ENCODE measurements at regions not wholly inside any gene's neighbourhood (a gene's known extent, or its start where the extent isn't known, plus 50 kb on each side); places are given as distances from the start of the nearest gene placed in this dataset.
A peak's percentile ranks its signal among the peaks of the same experiment; 100 is the strongest.

DNA sequence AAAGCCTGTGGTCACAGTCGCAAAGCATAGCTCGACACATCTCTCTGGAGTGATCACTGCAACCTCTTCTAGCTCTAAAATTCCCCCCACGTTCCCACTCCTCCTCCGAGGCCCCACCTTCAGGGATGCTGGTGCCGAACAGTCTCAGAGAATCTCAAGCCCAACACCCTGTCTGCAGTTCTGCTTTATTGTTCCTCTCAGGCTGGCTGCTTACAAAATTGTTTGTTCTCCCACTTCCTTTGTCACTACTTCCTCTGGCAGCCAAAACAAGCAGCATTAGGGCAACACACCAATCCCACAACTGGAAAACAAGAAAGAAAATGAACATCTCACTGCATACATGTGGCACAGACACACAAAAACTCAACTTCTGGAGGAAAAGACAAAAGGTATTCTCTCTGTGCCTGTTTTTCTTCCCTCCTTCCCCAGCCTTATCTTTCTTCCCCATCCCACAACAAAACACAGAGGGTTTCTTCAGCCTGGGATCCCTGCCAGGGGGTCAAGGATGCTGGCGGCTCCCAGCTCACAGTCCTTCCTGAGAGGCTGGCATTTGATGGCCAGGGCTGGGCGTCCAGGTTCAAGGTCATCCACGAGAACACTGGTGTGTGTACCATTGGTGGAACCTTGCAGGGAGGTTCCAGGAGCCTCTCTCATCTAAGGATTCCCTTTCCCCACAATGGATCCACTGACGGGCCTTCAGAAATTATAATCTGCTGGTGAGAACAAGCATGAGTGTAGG lies 108.4 kb downstream of the TMCO5A start:
- DNase-seq (ENCODE audit: extremely low read depth, low read depth) = no peak

- no peak for DNase-seq (ENCODE audit: extremely low read depth, low read depth)
Measured at GRCh38 chr15:38046257-38047051, 112.0 kb downstream of the TMCO5A start.

- no peak for DNase-seq (ENCODE audit: extremely low read depth, low read depth)
Measured at GRCh38 chr15:38048001-38048455, 113.6 kb downstream of the TMCO5A start.

GRCh38 chr15:38049891-38050290 lies 115.5 kb downstream of the TMCO5A start:
- no peak for DNase-seq (ENCODE audit: extremely low read depth, low read depth)

GRCh38 chr15:38050529-38051448 lies 116.3 kb downstream of the TMCO5A start:
- DNase-seq (ENCODE audit: extremely low read depth, low read depth) = no peak

- no peak for DNase-seq (ENCODE audit: extremely low read depth, low read depth)
Measured at GRCh38 chr15:38053205-38053604, 118.8 kb downstream of the TMCO5A start.

GRCh38 chr15:38053776-38054175 lies 119.3 kb downstream of the TMCO5A start:
- no peak for DNase-seq (ENCODE audit: extremely low read depth, low read depth)

GRCh38 chr15:38054488-38054887 lies 120.0 kb downstream of the TMCO5A start:
- DNase-seq (ENCODE audit: extremely low read depth, low read depth) = no peak

DNA sequence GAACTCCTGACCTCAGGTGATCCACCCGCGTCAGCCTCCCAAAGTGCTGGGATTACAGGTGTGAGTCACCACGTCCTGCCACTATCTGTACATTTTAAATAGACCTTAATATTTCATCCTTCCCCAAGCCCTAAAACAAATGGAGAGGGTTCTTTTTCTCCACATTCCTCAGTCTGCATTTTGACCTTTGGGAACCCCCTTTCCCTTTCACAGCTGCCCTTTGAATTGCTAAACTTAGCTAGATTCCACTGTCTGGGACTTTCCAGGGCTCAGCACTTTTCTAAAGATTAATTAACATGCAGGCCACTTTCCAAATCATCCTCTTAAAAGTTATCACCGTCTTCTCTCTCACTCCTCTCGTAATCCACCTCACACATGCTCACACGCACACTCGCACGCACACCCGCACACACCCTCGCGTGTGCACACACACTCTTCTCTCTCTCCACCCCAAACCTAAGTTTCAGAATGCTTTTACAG lies 124.2 kb downstream of the TMCO5A start:
- no peak for DNase-seq (ENCODE audit: extremely low read depth, low read depth)

- no peak for DNase-seq (ENCODE audit: extremely low read depth, low read depth)
Measured at GRCh38 chr15:38059665-38060064, 125.2 kb downstream of the TMCO5A start.

- no peak for DNase-seq (ENCODE audit: extremely low read depth, low read depth)
Measured at GRCh38 chr15:38061856-38062649, 127.6 kb downstream of the TMCO5A start.

- no peak for DNase-seq (ENCODE audit: extremely low read depth, low read depth)
Measured at GRCh38 chr15:38062696-38063095, 128.3 kb downstream of the TMCO5A start.

DNA sequence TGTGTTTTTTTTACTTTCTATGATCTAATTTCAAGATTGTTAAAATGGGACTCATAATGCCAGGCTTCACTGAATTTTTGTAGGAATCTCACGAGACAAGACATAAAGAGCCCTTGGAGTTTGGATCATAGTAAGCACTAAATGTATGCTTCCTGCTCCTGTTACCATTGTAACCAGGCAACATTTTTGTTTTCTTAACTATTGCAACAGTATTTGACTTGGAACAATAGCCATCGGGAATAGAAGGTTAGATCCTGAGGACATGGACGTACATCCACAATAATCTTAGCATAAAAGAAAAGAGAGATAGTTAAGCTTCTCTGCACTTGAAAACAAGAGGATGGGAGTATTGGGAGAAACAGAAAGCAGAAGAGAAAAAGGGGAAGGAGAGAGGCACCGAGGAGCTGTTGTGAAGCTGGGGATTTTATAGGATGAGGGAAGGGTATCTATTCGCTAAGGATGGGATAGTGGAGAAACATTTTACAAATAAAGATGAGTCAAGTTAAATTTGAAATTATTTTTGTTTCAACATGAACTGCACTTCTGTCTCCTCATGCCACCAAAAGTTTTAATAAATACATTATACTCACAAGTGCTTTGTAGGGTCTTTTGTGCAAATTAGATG lies 131.4 kb downstream of the TMCO5A start:
- DNase-seq (ENCODE audit: extremely low read depth, low read depth) = no peak

DNA sequence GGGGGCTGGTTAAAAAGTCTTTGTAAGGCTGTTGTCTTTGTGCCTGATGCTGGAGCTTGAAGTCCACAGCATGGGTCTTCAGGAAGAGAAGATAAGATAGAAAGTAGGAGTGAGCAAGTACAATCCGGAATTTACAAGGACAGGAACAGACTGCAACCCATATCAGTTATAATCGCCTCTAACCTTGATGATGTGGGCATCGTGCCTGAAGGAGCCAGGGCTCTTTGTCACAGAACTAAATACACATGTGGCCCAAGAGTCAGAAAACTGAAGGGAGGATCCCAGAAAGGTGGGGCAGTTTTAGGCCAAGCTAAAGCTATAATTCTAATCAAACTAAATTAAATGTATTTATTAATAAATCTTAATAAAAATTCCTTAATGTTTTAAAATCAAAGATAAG lies 132.2 kb downstream of the TMCO5A start:
- DNase-seq (ENCODE audit: extremely low read depth, low read depth) = no peak

DNA sequence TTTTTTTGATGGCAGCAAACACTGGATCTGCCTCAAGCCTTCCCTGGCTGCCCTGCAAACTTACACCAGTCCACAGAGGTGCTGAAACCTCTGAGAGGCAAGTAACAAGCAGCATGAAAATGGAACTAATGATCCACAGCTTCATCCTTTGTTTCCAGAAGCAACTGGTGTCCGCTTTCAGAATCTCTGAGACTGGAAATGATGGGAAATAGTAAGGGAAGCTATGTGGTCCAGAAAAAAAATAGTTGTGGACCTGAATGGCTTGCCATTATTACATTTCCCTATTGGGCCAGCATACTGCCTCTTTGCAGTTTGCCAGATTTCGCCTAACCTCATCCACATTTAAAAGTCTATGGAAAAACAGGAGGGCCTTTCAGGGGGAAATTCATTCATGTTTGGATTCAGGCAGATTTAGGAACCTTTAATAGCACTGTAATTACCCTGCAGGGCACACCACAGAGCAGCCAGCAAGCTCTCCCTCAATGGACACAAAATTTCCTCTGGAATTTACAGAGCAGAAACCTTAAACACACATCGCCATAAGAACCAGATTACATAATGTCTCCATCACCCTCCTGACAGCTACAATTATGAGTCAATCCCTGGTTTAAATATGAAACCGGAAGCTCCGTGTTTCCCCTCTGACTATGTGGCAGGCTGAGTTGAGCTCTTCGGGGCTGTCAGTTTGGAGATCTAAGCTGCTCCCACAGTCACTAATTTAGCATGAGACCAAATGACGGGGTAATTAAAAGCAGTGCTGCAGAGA lies 134.4 kb downstream of the TMCO5A start:
- peak; percentile 46 for DNase-seq (ENCODE audit: extremely low read depth, low read depth)

DNA sequence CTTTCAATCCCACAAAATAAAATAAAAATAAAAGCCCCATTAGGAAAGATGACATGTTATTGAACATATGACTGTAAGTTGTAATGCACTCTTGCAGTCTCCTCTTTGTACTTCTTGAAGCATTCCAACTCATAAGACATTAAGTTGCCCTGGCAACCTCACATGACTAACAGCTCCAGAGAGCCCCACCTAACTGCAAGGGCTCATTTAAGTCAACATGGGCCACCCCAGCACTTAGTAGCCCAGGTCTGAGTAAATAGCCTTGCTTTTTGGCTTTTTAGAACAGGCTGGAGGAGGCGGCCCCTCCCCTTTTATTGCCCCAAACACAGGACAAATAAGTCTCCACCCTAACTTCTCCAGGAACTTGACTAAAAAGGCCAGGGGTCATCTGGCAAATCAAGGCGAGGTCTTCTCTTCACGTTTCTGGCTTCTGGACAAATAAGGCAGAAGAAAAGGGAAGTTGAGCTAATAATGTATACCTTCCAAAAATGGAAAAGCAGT lies 135.1 kb downstream of the TMCO5A start:
- peak; percentile 32 for DNase-seq (ENCODE audit: extremely low read depth, low read depth)

DNA sequence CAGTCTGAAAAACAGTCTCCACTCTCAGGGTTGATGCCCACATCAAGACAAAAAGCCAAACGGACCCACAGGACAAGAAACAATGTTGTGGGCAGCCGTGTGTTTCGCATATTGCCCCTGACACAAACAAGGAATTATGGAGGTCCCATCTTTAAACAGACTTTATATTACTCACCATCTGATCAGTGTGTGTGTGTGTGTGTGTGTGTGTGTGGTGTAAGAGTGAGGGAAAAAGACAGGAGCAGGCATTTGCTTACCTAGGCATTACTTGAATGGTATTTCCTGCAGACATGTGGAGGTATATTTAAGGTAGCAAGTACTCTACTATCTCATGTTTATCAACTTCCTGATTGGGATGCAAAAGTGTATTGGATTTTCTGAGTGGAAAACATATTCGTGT lies 136.3 kb downstream of the TMCO5A start:
- DNase-seq (ENCODE audit: extremely low read depth, low read depth) = no peak

DNA sequence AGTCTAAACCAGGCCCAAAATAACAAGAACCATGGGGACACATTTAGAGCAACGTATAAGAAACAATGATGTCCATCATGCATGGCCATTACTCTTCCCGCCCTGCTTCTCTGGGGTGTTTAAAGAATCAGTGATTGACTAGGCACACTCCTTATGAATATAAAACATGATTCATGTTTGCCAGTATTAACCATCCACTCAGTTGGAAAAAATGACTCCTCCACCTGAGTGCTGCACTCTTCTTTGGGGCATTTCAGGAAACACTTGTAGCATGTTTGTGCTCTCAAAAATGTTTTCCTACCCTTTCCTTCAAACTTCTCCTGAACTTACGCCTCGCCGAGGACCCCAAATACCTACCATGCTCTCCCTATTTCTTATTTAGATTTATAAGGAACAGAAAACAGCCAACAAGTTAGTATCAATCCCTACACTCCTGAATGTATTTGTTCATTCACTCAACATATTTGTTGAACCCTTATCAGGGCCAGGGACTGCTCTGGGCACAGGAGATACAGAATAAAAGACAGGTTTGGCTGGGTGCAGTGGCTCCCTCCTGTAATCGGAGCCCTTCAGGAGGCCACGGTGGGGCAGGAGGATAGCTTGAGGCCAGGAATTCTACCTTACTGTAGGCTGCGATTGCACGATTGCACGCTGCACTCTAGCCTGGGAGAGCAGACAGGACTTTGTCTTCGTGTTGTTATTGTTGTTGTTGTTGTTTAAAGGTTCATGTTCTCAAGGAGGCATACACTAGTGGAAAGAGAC lies 137.0 kb downstream of the TMCO5A start:
- no peak for DNase-seq (ENCODE audit: extremely low read depth, low read depth)

Measured in NCI-H460 (cell line).